GM18909 (cell line): ENCODE measurements at regions not wholly inside any gene's neighbourhood (a gene's known extent, or its start where the extent isn't known, plus 50 kb on each side); places are given as distances from the start of the nearest gene placed in this dataset.

ENCODE experiments used
- ATAC-seq: cut with Tn5 transposase; IDR thresholded peaks from one replicate; pipeline ENCODE4 v1.9.1; 2021; ENCODE audit warnings: mild to moderate bottlenecking; ENCODE audit not compliant: unreplicated experiment, poor library complexity

DNA sequence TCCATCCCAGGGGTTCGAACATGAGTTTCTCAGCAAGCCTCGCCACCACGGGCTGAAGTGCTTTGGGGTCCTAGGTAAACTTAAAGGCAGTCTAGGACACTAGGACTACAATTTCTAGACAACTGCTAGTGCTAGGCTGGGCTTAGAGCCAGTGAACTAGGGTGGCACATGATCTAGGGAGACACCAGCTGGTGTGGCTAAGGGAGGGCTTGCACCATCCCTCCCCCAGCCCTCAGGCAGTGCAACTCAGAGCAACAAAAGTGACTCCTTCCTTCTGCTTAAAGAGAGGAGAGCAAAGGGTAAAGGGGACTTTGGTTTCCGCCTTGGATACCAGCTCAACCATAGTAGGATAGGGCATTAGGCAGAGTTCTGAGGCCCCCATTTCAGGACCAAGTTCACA lies 162.5 kb upstream of the AFF2 start:
- no peak for ATAC-seq

DNA sequence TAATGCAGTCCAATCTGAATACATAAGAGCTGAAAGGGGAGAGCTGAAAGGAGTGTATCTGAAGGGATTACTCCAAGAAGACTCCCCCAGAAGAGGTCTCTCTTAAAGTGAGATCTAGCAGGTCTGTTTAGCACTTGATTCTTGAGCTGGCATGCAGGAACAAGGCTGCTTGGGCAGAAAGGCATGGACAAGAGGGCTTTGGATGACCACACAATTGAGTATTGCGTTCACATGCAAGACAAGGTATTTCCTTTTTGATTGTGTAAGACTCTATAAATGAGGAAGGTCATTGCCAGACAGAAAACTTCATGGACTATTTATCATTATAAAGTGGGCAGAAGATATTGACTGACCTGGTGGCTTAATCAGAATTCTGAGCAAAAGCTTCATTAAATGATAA lies 145.5 kb upstream of the AFF2 start:
- ATAC-seq, result no peak

GRCh38 chrX:148361641-148362040 lies 138.8 kb upstream of the AFF2 start:
- no peak for ATAC-seq

- ATAC-seq, result no peak
Measured at GRCh38 chrX:148363471-148364235, 136.8 kb upstream of the AFF2 start.

- no peak for ATAC-seq
Measured at GRCh38 chrX:148365233-148365632, 135.2 kb upstream of the AFF2 start.

DNA sequence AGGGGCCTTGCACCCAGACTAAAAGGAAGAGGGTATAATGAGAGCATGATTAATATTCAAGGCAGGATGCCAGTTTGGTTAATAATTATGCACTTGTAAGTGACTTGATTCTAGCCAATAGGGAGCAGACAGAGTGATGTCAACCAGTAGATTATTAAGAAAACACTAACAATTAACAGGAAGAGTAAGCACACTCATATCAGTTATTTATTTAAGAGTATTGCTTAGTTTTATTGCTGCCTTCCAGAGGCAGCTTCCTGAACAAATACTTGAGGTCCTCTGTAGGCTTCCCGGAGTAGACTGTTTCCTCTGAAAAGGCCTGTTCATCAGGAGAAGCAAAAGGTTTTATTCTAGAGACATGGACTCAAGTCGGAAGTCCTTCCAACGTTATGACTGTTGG lies 129.1 kb upstream of the AFF2 start:
- no peak for ATAC-seq

GRCh38 chrX:148372925-148373324 lies 127.5 kb upstream of the AFF2 start:
- no peak for ATAC-seq

DNA sequence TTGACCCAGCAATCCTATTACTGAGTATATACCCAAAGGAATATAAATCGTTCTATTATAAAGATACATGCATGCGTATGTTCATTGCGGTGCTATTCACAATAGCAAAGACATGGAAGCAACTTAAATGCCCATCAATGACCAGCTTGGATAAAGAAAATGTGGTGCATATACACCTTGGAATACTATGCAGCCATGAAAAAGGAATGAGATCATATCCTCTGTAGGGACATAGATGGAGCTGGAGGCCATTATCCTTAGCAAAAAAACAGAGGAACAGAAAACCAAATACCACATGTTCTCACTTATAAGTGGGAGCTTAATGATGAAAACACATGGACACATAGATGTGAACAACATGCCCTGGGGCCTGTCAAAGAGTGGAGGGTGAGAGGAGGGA lies 124.1 kb upstream of the AFF2 start:
- ATAC-seq, result no peak

- ATAC-seq, result peak; percentile 19
Measured at GRCh38 chrX:148380107-148380506, 120.3 kb upstream of the AFF2 start.

GRCh38 chrX:148380650-148381561 lies 119.5 kb upstream of the AFF2 start:
- peak; percentile 96 for ATAC-seq

GRCh38 chrX:148381603-148382002 lies 118.8 kb upstream of the AFF2 start:
- peak; percentile 30 for ATAC-seq

GRCh38 chrX:148382983-148383382 lies 117.4 kb upstream of the AFF2 start:
- no peak for ATAC-seq

DNA sequence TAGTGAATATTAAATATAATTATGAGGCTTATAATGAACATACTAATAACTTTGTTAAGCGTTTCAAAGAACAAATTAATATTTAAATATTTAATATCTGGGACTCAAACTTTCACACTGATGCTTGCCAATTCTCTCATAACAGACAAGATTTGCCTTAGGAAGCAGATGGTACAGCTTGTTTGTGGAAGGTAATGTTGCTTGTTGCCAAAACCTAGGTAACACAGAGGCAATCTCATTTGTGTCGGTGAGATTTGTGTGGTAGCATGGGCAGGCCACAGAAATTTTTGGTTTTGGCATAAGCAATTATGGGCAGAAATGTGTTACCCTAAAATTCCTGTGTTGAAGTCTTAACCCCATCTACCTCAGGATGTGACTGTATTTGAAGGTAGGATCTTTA lies 114.9 kb upstream of the AFF2 start:
- ATAC-seq, result no peak

GRCh38 chrX:148389629-148390028 lies 110.8 kb upstream of the AFF2 start:
- ATAC-seq, result no peak

GRCh38 chrX:148412006-148412405 lies 88.4 kb upstream of the AFF2 start:
- ATAC-seq, result no peak

GRCh38 chrX:148416142-148416541 lies 84.3 kb upstream of the AFF2 start:
- ATAC-seq, result no peak

- no peak for ATAC-seq
Measured at GRCh38 chrX:148416931-148417330, 83.5 kb upstream of the AFF2 start.

GRCh38 chrX:148417934-148418333 lies 82.5 kb upstream of the AFF2 start:
- ATAC-seq, result no peak

DNA sequence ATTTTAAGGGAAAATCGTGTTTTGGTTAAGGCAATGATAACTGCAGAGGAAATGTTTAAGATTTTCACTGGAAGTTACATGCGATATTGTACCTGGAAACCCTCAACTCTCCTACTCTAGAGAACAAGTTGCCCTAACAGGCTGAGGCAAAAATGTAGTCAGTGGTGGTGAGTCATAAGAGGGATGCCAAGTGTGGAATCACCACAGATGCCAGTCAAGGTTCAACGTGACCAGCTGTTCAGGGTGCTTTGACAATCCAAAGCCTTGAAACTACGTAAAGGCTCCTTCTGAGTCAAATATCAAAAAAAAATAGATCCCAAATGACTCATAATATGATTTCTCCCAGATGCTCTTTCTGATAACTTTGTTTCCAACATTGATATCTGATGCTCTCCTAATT lies 77.9 kb upstream of the AFF2 start:
- no peak for ATAC-seq

DNA sequence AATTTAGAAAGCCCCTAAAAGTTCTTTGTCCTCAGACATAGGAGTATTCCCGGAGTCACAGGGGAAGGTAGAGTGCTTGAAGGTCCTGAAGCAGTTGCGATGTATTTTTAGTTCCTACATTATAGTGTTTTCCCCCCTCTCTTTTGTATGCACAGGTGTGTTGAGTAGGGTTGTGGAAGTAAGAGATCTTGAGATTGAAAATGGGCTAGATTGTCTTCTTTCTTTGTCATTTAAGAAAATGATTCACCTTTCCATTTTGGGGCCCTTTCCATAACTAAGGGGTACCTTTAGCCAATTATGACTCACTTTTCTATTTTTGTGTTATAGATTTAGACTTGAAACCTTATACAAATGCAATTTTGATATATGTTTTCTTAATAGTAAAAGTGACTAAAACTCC lies 75.8 kb upstream of the AFF2 start:
- no peak for ATAC-seq

GRCh38 chrX:148426467-148426866 lies 74.0 kb upstream of the AFF2 start:
- no peak for ATAC-seq

DNA sequence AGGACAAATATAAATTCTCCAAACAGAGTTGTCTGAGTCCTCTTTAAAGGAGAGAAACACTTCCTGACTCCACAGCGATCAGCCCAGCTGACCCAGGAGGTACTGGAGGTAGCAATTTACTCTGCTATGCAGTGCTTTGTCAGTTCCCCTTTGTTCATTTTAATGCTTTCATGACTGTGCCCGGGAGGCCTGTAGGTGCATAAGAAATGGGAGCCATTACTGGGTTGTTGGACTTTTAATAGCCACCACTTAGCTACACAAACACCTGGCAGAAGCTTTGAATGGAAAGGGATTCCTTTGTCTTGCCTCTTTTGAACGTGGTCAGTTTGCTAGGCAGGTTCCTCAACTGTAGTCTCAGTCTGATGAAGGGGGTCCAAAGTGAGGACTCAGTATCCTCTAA lies 59.0 kb upstream of the AFF2 start:
- no peak for ATAC-seq
